Stimulated activated CD4-positive, alpha-beta T cell treated with anti-CD3 and anti-CD28 coated beads, Interleukin-1b, Interleukin-23, amount 100 ng/mL, for 4 hours (primary cell): ENCODE measurements at regions not wholly inside any gene's neighbourhood (a gene's known extent, or its start where the extent isn't known, plus 50 kb on each side); places are given as distances from the start of the nearest gene placed in this dataset.

Experiments used
- DNase-seq, 2 donors: peaks; one replicate each; pipeline ENCODE4 v3.0.0-alpha.2; 2020; ENCODE audit warnings: low read depth in 2 of 2

GRCh38 chr10:120372917-120373316 lies 84.1 kb upstream of the PLPP4 start:
- no peak for DNase-seq

GRCh38 chr10:120375666-120376065 lies 81.4 kb upstream of the PLPP4 start:
- no peak for DNase-seq

DNA sequence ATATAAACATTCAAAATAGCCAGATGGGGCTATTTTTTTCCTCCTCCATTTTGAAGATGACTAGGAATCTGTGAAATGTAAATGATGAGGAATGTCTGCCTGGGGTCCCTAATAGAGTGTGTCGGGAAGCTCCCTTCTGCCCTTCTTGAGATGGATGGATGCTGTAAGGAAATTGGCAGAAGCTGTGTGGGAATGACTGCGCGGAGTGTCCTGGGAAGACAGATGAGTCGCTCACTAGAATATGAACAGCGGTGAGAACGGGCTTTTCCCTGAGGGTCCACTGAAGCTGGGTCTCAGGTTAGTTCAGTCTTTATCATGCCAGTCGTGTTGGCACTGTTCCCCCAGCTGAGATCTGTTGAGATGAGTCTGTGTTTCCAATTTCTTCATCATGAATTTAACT lies 75.1 kb upstream of the PLPP4 start:
- DNase-seq: no peak

DNA sequence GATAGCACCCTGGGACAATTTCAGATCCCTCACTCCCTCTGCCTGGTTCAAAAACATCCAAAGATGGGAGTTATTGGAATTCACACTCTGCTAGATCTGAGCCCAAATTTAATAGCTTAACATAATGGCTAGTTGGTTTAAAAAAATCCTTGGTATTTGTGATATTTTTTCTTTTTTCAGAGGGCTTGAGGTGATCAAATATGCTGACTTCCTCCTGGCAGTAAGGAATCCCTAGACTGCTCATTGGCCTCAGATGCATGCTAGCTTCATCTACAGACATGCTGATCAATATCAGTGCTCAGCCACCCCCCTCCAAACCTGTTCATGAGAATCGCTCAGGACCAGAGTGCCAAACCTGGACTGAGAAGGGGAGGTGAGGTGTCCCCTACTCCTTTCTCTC lies 74.7 kb upstream of the PLPP4 start:
- no peak for DNase-seq

GRCh38 chr10:120385992-120386391 lies 71.0 kb upstream of the PLPP4 start:
- no peak for DNase-seq

DNA sequence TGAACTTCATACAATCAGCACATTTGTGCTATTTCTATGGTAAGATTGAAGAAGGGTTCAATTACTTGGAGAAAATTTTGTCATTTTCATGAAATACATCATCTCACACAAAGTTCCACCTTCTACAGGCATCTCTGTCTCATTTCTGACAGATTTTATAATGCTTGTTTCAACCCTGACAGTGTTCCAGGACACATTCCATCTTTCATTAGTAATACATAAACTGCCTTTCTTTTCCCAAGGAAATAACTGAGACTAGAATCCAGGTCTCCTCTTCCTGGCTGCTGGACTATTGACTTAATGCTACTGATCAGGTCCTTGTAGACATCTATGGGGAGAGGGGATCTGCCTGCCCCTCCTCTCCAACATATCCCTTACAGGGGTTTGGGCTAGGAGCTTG lies 70.1 kb upstream of the PLPP4 start:
- DNase-seq: no peak

GRCh38 chr10:120387326-120387725 lies 69.7 kb upstream of the PLPP4 start:
- DNase-seq: no peak

DNA sequence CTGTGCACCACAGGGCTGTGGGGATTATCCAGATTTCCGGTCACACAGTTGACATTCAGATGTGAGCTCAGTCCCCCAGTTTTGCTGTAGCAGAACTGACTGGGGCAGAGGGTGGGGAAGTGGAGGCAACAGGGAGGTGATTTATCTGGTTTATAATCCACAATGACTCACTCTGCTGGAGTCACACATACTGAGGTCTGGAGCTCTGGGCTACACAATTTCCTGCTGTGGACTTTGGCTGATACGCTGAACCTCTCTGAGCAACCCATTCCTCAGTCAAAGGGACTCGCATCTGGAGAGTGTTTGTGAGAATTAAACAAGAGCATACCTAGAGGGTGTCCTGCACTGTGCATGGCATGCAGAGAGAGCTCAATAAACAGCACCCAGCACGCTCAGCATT lies 64.8 kb upstream of the PLPP4 start:
- DNase-seq: no peak

GRCh38 chr10:120392671-120393079 lies 64.4 kb upstream of the PLPP4 start:
- DNase-seq: no peak

DNA sequence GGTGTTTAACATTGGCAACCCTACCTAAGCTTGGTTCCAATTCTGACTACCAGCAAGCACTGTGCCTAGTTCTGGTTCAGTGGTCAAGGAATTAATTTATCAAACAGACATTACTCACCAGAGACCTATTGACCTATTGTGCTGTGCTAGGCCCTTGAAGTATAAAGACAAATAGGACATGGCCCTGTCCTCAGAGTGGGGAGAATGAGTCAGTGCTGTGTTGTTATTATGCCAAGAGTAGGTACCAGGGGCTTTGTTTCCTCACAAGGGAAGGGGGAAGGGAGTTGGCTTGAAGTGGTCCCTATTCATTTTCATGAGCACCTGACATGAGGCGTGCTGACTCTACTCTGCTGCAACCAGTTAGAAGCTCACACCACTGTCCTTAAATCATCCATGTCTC lies 62.6 kb upstream of the PLPP4 start:
- DNase-seq: no peak

DNA sequence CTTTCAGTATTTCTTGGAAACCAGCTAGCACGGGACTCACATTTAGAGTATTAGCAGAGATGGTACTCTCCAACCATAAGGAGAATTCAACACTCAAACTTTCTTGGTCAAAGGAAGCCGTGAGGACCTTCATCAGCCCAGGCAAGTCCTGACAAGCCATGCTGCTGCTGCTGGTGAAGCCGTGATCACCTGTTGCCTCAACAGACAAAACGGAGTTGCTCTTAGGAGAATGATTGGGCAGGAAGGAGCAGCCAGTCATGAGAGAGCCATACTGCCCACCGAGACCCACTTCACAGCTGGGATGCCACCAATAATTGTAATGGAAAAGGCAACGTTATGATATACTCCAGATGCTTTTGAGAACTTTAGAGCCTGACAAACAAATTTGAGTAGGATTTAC lies 60.8 kb upstream of the PLPP4 start:
- no peak for DNase-seq

DNA sequence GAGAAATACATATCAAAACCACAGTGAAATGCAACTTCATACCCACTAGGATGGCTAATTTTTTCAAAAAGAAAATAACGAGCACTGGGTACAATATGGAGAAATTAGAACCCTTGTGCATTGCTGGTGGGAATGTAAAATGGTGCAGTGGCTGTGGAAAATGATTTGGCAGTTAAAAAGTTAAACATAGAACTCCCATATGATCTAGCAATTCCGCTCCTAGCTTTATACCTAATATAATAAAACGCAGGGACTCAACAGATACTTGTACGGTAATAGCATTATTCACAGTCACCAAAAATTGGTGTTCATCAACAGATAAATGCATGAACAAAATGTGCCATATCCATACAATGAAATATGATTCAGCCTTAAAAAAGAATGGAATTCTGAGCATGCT lies 58.8 kb upstream of the PLPP4 start:
- no peak for DNase-seq

DNA sequence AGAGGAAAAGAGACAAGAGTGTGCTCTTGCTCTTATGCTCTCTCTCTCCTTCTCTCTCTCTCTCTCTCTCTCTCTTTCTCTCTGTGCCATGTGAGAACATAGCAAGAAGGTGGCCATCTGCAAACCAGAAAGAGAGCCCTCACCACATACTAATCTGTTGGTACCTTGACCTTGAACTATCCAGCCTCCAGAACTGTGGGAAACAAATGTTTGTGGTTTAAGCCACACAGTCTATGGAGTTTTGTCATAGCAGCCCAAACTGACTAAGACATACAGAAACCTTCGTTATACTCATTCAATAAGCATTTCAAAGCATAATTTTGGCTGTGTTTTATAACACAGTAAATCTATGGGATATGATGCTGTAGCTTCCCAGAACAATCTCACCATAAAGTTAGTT lies 56.4 kb upstream of the PLPP4 start:
- no peak for DNase-seq

GRCh38 chr10:120402147-120402766 lies 54.8 kb upstream of the PLPP4 start:
- DNase-seq: no peak

DNA sequence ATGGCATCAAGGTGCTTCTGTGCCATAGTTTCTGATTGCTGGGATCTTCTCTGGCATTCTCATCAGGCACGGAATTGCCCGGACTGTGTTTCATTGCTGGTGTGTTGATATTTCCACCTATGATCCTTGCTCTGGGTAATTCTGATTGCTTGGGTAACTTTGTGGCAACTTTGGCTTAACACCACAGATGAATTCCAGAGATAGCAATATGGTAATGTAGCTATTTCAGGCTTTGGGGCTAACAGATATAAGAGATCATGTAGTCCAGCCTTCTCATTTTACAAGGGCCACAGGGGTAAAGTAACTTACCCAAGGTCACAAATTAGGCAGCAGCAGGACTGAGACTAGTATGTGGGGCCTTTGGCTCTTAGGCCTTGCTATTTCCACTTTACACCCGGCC lies 53.9 kb upstream of the PLPP4 start:
- no peak for DNase-seq

- no peak for DNase-seq
Observed at GRCh38 chr10:120406376-120406775, 50.7 kb upstream of the PLPP4 start.
